ENCODE measurements at regions not wholly inside any gene's neighbourhood (a gene's known extent, or its start where the extent isn't known, plus 50 kb on each side); places are given as distances from the start of the nearest gene placed in this dataset.
"Not testable (repeated sequence)": the region's sequence is repeated elsewhere in the genome, so short reads cannot be mapped to it uniquely, and the experiment has no call there.

- DNase-seq: peak; percentile 23
Measured at GRCh38 chr6:93183531-93183972, 235.8 kb downstream of the EPHA7 start.

GRCh38 chr6:93182938-93183479 is 236.3 kb downstream of the EPHA7 start:
- DNase-seq: no peak

GRCh38 chr6:93177918-93178317 is 241.4 kb downstream of the EPHA7 start:
- DNase-seq: peak; percentile 51

GRCh38 chr6:93177438-93177837 is 241.9 kb downstream of the EPHA7 start:
- DNase-seq: peak; percentile 61

- DNase-seq: peak; percentile 75
Measured at GRCh38 chr6:93176070-93176469, 243.3 kb downstream of the EPHA7 start.

- DNase-seq: not testable (repeated sequence)
Measured at GRCh38 chr6:93173573-93173972, 245.8 kb downstream of the EPHA7 start.

- DNase-seq: no peak
Measured at GRCh38 chr6:93165850-93166430, 253.4 kb downstream of the EPHA7 start.

GRCh38 chr6:93164781-93165180 is 254.6 kb downstream of the EPHA7 start:
- DNase-seq: no peak

GRCh38 chr6:93163146-93163545 is 256.2 kb downstream of the EPHA7 start:
- no peak for DNase-seq

GRCh38 chr6:93139408-93140081 is 279.8 kb downstream of the EPHA7 start:
- no peak for DNase-seq

GRCh38 chr6:93136111-93136510 is 283.2 kb downstream of the EPHA7 start:
- DNase-seq: no peak

GRCh38 chr6:93124006-93124632 is 295.2 kb downstream of the EPHA7 start:
- no peak for DNase-seq

- DNase-seq: peak; percentile 46
Measured at GRCh38 chr6:93123585-93123984, 295.8 kb downstream of the EPHA7 start.

- peak; percentile 42 for DNase-seq
Measured at GRCh38 chr6:93120154-93120742, 299.1 kb downstream of the EPHA7 start.

GRCh38 chr6:93105907-93106306 is 313.5 kb downstream of the EPHA7 start:
- DNase-seq: no peak

GRCh38 chr6:93105017-93105416 is 314.3 kb downstream of the EPHA7 start:
- peak; percentile 85 for DNase-seq

- DNase-seq: peak; percentile 80
Measured at GRCh38 chr6:93104195-93104817, 315.1 kb downstream of the EPHA7 start.

- peak; percentile 35 for DNase-seq
Measured at GRCh38 chr6:93088621-93089501, 330.5 kb downstream of the EPHA7 start.

GRCh38 chr6:93087606-93088005 is 331.8 kb downstream of the EPHA7 start:
- DNase-seq: no peak

- no peak for DNase-seq
Measured at GRCh38 chr6:93086351-93086750, 333.0 kb downstream of the EPHA7 start.

- no peak for DNase-seq
Measured at GRCh38 chr6:93083337-93084230, 335.8 kb downstream of the EPHA7 start.
